SK-N-SH treated with all-trans-retinoic acid at 6 μM for 48 hours (cell line): ENCODE measurements at regions not wholly inside any gene's neighbourhood (a gene's known extent, or its start where the extent isn't known, plus 50 kb on each side); places are given as distances from the start of the nearest gene placed in this dataset.

Source experiments
- SNAI2 ChIP-seq: fragments of 250-450 bp; sonication (Bioruptor Pico); IDR thresholded peaks from 2 replicates; pipeline ENCODE4 v1.5.0; 2020; ENCODE audit warnings: mild to moderate bottlenecking, moderate library complexity
- TCF4 ChIP-seq: fragments of 250-450 bp; sonication (Bioruptor Pico); IDR thresholded peaks from 2 replicates; pipeline ENCODE4 v1.8.0; 2021; ENCODE audit warnings: mild to moderate bottlenecking, moderate library complexity, borderline replicate concordance

DNA sequence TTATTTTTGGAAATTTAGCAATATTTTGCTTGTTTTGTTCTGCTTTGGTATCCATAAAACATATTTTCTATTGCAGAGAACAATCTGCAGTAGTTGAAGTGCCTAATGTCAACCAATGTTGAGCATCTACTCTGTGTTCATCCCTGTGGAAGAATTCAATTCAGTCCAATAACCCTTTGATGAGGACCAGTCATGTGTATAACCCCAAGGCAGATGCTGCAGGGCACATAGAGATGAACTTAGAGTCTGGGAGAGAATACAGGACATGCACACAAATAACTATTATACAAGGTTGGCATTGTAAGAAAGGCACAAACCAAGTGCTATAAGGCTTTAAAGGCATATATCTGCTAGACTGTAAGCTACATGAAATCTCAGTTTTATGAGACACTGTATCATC is 304.7 kb downstream of the LRIG3 start:
- no peak for TF ChIP-seq SNAI2
- no peak for TF ChIP-seq TCF4 (CRISPR knock-in tag)
